Lung microvascular endothelial cell (primary cell): ENCODE measurements at regions not wholly inside any gene's neighbourhood (a gene's known extent, or its start where the extent isn't known, plus 50 kb on each side); places are given as distances from the start of the nearest gene placed in this dataset.
"Not testable (repeated sequence)": the region's sequence is repeated elsewhere in the genome, so short reads cannot be mapped to it uniquely, and the experiment has no call there.

Experiments used
- DNase-seq, 2 donors: peaks; one replicate each; pipeline versions ENCODE4 v3.0.0 to v3.0.0-alpha.2; 2010; ENCODE audit warnings: low read depth in 2 of 2

GRCh38 chr5:101260857-101261256, 357.8 kb upstream of the ST8SIA4 start:
- no peak for DNase-seq

- no peak for DNase-seq
These were observed 350.0 kb upstream of the ST8SIA4 start for GRCh38 chr5:101253096-101253495.

GRCh38 chr5:101244621-101245020, 341.5 kb upstream of the ST8SIA4 start:
- DNase-seq: no peak

GRCh38 chr5:101212942-101213514, 309.9 kb upstream of the ST8SIA4 start:
- no peak for DNase-seq

GRCh38 chr5:101206534-101206933, 303.5 kb upstream of the ST8SIA4 start:
- DNase-seq: no peak

GRCh38 chr5:101205065-101205464, 302.0 kb upstream of the ST8SIA4 start:
- DNase-seq: not testable (repeated sequence)

- DNase-seq: not testable (repeated sequence)
These were observed 277.3 kb upstream of the ST8SIA4 start for GRCh38 chr5:101180365-101180764.

- no peak for DNase-seq
These were observed 273.5 kb upstream of the ST8SIA4 start for GRCh38 chr5:101176605-101177004.

- no peak for DNase-seq
These were observed 271.9 kb upstream of the ST8SIA4 start for GRCh38 chr5:101174981-101175380.

GRCh38 chr5:101163088-101163487, 260.0 kb upstream of the ST8SIA4 start:
- DNase-seq: no peak

GRCh38 chr5:101160002-101160401, 256.9 kb upstream of the ST8SIA4 start:
- no peak for DNase-seq

- no peak for DNase-seq
These were observed 255.9 kb upstream of the ST8SIA4 start for GRCh38 chr5:101159006-101159405.

GRCh38 chr5:101153526-101153925, 250.4 kb upstream of the ST8SIA4 start:
- DNase-seq: no peak

GRCh38 chr5:101143526-101143925, 240.4 kb upstream of the ST8SIA4 start:
- no peak for DNase-seq

- no peak for DNase-seq
These were observed 239.0 kb upstream of the ST8SIA4 start for GRCh38 chr5:101142102-101142501.

- DNase-seq: no peak
These were observed 233.4 kb upstream of the ST8SIA4 start for GRCh38 chr5:101136454-101136853.

GRCh38 chr5:101123363-101123762, 220.3 kb upstream of the ST8SIA4 start:
- no peak for DNase-seq

GRCh38 chr5:101112645-101113044, 209.6 kb upstream of the ST8SIA4 start:
- no peak for DNase-seq

GRCh38 chr5:101103874-101104273, 200.8 kb upstream of the ST8SIA4 start:
- no peak for DNase-seq

- DNase-seq: no peak
These were observed 199.4 kb upstream of the ST8SIA4 start for GRCh38 chr5:101102506-101102905.

- no peak for DNase-seq
These were observed 188.8 kb upstream of the ST8SIA4 start for GRCh38 chr5:101091902-101092301.

- no peak for DNase-seq
These were observed 181.3 kb upstream of the ST8SIA4 start for GRCh38 chr5:101084353-101084752.

- DNase-seq: peak in 1 of 2 donors; percentile 2
These were observed 177.6 kb upstream of the ST8SIA4 start for GRCh38 chr5:101080462-101081240.
